Ovary (tissue), 3 donors: ENCODE measurements at regions not wholly inside any gene's neighbourhood (a gene's known extent, or its start where the extent isn't known, plus 50 kb on each side); places are given as distances from the start of the nearest gene placed in this dataset.

Source experiments
- EP300 ChIP-seq: sonication (generic); formaldehyde crosslinking; IDR thresholded peaks from one replicate; pipeline ENCODE4 v1.6.1; 2017; ENCODE audit warnings: antibody characterized with exemption
- POLR2A ChIP-seq: fragments of 450-650 bp; IDR thresholded peaks from one replicate; pipeline ENCODE4 v1.6.1; 2017; ENCODE audit warnings: antibody characterized with exemption, mild to moderate bottlenecking, moderate library complexity
- TF ChIP-seq, protein P1 (sequence below), 3 donors: fragments of 450-650 bp in 2 of 3; fragments of 200-600 bp in 1 of 3; IDR thresholded peaks; one replicate each; pipeline versions ENCODE4 v1.5.1 to v1.8.0; 2016 to 2022; ENCODE audit warnings: antibody characterized with exemption in 3 of 3, mild to moderate bottlenecking in 1 of 3
- donor health status: DM: no; HTN: no; CAD: no.

DNA sequence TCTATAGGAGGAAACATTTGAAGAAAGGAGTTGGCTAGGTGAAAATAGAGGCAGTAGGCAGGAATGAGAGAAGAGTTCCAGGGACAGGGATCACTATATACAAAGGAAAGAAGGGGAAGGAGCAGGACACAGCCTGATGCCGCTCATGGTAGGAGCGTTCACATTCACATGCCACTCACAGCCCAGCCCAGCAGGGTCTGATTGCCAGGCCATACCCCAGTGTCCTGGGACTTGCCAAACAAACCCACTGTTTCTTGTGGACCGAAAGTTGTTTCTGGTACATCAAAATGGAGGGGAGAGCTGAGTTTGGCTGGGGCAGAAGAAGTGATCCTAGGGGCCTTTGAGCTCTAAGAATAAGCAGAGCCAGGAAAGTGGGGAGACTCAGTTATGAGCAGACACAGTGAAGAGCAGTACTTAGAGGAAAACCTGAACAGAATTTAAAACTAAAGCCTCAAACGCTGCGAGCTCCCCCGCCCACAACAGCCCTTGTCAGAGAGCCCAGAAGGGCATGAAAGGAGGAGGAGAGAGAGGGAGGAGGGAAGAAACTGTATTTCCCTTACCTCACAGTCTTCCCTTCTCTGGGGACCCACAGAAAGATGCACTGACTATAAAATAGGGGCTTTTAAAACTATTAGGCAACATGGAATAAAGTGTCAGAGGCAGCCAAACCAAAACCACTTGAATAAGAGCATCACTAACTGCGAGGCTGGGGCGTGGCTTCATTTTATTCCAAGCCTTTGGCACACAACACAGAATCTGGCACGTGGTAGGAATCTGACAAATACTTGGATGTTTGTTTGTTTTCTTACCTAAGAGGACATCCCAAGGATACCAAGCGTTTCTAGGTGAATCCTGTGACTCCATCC, 129.0 kb downstream of the RPL22L1 start:
- TF ChIP-seq POLR2A (no peak), EP300 (no peak)
- TF ChIP-seq, protein P1, sequence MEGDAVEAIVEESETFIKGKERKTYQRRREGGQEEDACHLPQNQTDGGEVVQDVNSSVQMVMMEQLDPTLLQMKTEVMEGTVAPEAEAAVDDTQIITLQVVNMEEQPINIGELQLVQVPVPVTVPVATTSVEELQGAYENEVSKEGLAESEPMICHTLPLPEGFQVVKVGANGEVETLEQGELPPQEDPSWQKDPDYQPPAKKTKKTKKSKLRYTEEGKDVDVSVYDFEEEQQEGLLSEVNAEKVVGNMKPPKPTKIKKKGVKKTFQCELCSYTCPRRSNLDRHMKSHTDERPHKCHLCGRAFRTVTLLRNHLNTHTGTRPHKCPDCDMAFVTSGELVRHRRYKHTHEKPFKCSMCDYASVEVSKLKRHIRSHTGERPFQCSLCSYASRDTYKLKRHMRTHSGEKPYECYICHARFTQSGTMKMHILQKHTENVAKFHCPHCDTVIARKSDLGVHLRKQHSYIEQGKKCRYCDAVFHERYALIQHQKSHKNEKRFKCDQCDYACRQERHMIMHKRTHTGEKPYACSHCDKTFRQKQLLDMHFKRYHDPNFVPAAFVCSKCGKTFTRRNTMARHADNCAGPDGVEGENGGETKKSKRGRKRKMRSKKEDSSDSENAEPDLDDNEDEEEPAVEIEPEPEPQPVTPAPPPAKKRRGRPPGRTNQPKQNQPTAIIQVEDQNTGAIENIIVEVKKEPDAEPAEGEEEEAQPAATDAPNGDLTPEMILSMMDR (IDR thresholded peaks at IDR 0.05), result no peak
